HG02610 (cell line): ENCODE measurements at regions not wholly inside any gene's neighbourhood (a gene's known extent, or its start where the extent isn't known, plus 50 kb on each side); places are given as distances from the start of the nearest gene placed in this dataset.
A peak's percentile ranks its signal among the peaks of the same experiment; 100 is the strongest.

ENCODE experiments used
- ATAC-seq: cut with Tn5 transposase; IDR thresholded peaks from one replicate; pipeline ENCODE4 v1.9.1; 2021; ENCODE audit warnings: mild to moderate bottlenecking, moderate library complexity; ENCODE audit not compliant: unreplicated experiment

DNA sequence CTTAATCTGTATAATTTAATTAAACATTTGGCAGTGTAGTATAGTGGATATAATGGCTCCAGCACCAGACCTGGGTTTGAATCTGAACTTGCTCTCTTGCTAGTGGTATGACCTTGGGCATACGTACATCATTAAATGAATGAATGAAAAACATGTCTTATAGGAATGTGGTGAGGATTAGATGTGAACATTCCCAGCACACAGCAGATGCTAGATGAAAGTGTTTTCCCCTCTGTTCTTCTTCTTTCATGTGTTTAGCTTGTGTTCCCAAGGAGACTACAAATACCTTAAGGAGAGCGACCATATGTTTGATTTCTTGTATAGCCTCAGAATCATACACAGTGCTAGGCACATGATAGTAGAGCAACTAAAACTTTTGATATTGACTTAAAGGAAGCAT is 56.5 kb downstream of the CT47B1 start:
- ATAC-seq, result no peak

- ATAC-seq, result no peak
These were observed 61.7 kb downstream of the CT47B1 start for GRCh38 chrX:120813982-120814381.

- ATAC-seq, result no peak
These were observed 74.2 kb downstream of the CT47B1 start for GRCh38 chrX:120801426-120801825.

DNA sequence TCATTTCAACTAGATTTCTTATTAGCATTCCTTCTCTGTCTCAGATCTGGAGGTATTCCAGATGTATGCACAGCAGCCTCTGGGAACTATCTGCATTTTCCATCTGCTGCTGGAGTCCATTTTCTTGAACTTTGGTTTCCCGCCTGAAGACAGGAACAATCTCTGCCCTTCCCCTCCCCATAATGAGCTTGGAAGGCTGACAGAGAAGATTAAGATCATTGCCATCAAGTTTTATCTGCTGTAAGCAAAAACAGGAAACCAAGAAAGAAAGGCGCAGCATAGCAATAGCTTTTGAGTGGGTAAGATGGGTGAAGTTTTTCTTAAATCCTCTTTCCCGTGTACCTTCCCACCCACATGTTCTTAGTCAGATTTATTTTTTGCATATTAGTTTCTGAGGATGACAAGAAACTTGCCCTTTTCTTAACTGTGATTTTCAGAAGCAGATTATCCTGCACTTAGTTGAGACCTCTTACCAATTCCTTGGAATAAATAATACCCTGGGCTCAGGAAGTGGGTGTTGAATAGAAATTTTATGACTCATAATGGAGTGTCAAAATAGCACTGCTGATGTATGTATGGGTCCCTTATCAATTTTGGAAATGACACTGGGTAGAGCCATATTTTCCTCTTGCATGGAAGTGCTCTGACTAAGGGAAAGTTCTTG is 78.3 kb downstream of the CT47B1 start:
- ATAC-seq, result no peak

GRCh38 chrX:120795301-120795700 is 80.4 kb downstream of the CT47B1 start:
- no peak for ATAC-seq

- ATAC-seq, result no peak
These were observed 81.1 kb downstream of the CT47B1 start for GRCh38 chrX:120794525-120794975.

- no peak for ATAC-seq
These were observed 82.6 kb downstream of the CT47B1 start for GRCh38 chrX:120793098-120793497.

GRCh38 chrX:120791013-120791643 is 84.5 kb downstream of the CT47B1 start:
- ATAC-seq, result no peak

DNA sequence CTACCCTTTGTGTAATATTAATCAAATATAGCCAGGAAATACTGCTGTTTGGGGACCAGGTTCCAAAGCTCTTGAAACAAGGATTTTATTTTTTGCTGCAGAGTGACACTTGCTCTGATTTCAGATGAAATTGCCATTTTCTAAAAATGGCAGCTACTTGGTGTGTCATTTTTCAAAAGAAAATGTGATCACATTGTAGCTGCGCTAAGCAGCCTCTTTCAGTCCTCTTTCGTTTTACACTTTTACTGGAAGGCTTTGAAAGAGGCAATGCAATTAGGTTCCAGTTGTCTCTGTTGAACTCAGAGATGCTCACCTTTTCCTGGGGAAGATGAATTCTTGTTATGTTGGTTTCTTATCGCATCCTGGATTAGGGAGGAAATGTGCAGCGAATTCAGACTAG is 85.1 kb downstream of the CT47B1 start:
- no peak for ATAC-seq

DNA sequence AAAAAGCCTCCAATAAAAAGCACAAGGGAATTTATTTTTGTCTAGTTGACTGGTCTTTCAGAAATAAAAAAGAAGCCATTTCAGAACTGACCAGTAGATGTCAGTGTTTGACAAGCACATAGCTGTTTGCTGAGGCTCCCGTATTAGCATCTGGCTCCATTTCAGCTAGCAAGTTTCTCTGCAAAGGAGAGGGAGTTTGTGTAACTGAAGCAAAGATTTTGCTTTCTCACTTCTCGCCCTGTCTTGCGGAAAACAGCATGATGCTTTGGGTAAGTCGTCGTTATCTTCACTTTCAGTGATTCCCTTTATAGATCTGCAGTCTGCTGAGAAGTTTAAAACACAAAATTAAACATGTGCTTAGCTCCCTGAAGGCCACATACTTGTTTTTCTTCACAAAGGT is 85.5 kb downstream of the CT47B1 start:
- ATAC-seq, result peak; percentile 46

- no peak for ATAC-seq
These were observed 94.3 kb downstream of the CT47B1 start for GRCh38 chrX:120781403-120781802.

DNA sequence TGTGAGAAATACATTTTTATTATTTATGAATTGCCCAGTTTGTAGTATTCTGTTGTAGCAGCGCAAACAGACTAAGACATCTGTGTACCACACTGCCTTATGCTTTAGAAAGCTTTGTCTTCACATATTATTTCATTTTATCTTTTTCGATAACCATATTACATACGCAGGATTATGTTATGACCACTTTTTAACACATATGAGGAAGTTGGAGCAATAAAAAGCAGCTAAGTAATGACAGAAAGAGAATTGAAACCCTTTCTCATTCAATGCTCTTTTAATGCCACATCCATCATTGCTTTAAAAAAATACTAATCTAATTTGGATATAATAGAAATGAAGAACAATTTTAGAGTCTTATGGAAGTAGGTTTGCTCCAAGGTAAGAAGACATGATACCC is 99.7 kb downstream of the CT47B1 start:
- no peak for ATAC-seq

DNA sequence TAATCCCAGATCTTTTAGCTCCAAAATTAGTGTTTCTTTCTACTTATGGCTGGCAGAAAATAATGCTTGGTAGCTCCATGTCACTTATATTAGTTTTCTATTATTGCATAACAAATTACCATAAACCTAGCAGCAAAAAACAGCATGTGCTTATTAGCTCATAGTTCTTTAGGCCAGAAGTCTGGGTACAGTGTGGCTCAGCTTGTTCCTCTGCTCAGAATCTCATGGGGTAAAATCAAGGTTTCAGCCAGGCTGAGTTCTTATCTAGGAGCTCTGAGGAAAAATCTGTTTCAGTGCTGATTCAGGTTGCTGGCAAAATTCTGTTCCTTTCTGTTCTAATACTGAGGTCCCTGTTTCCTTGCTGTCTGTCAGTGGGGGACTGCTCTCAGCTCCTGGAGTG is 101.1 kb downstream of the CT47B1 start:
- ATAC-seq, result no peak

GRCh38 chrX:120773801-120774200 is 101.9 kb downstream of the CT47B1 start:
- ATAC-seq, result no peak

- no peak for ATAC-seq
These were observed 105.9 kb downstream of the CT47B1 start for GRCh38 chrX:120769576-120770341.

GRCh38 chrX:120768681-120769080 is 107.0 kb downstream of the CT47B1 start:
- no peak for ATAC-seq

GRCh38 chrX:120768254-120768653 is 107.4 kb downstream of the CT47B1 start:
- ATAC-seq, result no peak

DNA sequence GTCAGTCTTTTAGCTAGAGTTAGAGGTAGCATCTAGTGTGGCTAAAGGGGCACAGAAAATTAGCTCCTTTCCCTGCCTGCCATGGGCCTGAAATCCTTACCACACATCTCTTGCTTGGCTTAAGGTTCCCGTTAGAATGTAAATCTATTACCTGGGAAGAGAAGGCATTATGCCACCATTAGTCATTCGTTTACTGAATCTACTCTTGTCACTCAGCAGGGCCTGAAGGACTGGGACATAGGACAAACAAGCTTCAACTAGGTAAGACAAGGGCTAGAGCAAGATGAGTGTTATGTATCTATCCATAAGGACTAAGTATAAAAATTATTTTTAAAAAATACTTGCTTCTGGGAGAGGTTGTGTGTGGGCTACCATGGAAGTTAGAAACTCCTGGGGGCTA is 112.4 kb downstream of the CT47B1 start:
- no peak for ATAC-seq

- ATAC-seq, result no peak
These were observed 113.9 kb downstream of the CT47B1 start for GRCh38 chrX:120761810-120762209.

DNA sequence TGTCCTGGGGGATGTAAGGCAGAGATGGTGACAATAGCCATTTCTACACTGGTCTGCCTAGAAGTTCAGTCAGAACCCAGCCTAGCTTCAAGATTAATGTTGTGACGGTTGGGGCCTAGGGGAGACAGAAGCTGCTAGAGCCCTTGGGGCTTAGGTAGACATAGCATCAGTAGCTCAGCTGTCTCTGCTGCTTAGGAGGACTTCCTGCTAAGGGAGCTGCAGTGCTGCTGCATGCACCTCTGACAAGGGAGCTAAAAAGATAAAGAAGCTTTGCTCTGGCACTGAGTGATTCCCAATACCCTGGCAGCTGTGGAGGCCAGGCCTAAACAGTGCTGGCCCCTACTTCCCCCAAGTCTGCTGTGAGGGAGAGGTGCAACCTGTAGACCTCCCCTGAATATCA is 116.0 kb downstream of the CT47B1 start:
- no peak for ATAC-seq

- peak; percentile 68 for ATAC-seq
These were observed 120.4 kb downstream of the CT47B1 start for GRCh38 chrX:120755066-120755846.
